Subcutaneous abdominal adipose tissue (tissue), 5 donors: ENCODE measurements at regions not wholly inside any gene's neighbourhood (a gene's known extent, or its start where the extent isn't known, plus 50 kb on each side); places are given as distances from the start of the nearest gene placed in this dataset.

ENCODE experiments used
- H3K27ac ChIP-seq: one replicate; pipeline ENCODE4 v1.7.0; 2013; ENCODE audit warnings: low read depth, mild to moderate bottlenecking, inconsistent platforms, low read length, moderate library complexity
- H3K27me3 ChIP-seq, 5 donors: one replicate each; pipeline ENCODE4 v1.7.0; 2013; ENCODE audit warnings: low read length in 5 of 5, inconsistent platforms in 1 of 5; ENCODE audit not compliant: control insufficient read depth in 5 of 5, insufficient read depth in 4 of 5
- H3K36me3 ChIP-seq, 5 donors: one replicate each; pipeline ENCODE4 v1.7.0; 2013; ENCODE audit warnings: low read length in 5 of 5; ENCODE audit not compliant: control insufficient read depth in 5 of 5, insufficient read depth in 5 of 5
- H3K4me1 ChIP-seq, 5 donors: one replicate each; pipeline ENCODE4 v1.7.0; 2013; ENCODE audit warnings: low read length in 5 of 5, mild to moderate bottlenecking in 3 of 5, moderate library complexity in 1 of 5; ENCODE audit not compliant: control insufficient read depth in 5 of 5, insufficient read depth in 5 of 5
- H3K4me3 ChIP-seq, 5 donors: one replicate each; pipeline ENCODE4 v1.7.0; 2013; ENCODE audit warnings: low read length in 5 of 5, low read depth in 1 of 5
- H3K9ac ChIP-seq, 5 donors: one replicate each; pipeline ENCODE4 v1.7.0; 2013; ENCODE audit warnings: low read length in 5 of 5, mild to moderate bottlenecking in 4 of 5, moderate library complexity in 3 of 5
- H3K9me3 ChIP-seq, 5 donors: one replicate each; pipeline ENCODE4 v1.7.0; 2013; ENCODE audit warnings: low read length in 5 of 5; ENCODE audit not compliant: control insufficient read depth in 5 of 5
- donor health status: healthy.
- donor health status: healthy.
- donor health status: healthy.
- donor health status: healthy.
- donor health status: healthy.

GRCh38 chr11:11220786-11221185, 132.3 kb downstream of the CSNK2A3 start:
- no peak overlapping the region for H3K4me3 ChIP-seq
- no peaks in the 10 kb centered on the region for H3K36me3 ChIP-seq
- H3K9ac ChIP-seq: no peak overlapping the region
- H3K27ac ChIP-seq: no peak overlapping the region
- H3K9me3 ChIP-seq: no peaks in the 10 kb centered on the region
- H3K4me1 ChIP-seq: peaks cover 0 to 6% (median 2%) of the 10 kb centered on the region in 5 donors
- H3K27me3 ChIP-seq: no peaks in the 10 kb centered on the region

- Histone ChIP-seq H3K27me3 (no peaks in the 10 kb centered on the region), H3K36me3 (no peaks in the 10 kb centered on the region), H3K4me1 (peaks cover 0 to 4% (median 0%) of the 10 kb centered on the region in 5 donors), H3K27ac (no peak overlapping the region), H3K4me3 (no peak overlapping the region), H3K9ac (no peak overlapping the region), H3K9me3 (no peaks in the 10 kb centered on the region)
Measured at GRCh38 chr11:11218629-11218986, 134.4 kb downstream of the CSNK2A3 start.

GRCh38 chr11:11217929-11218628, 135.0 kb downstream of the CSNK2A3 start:
- H3K27ac ChIP-seq: no peak overlapping the region
- H3K4me1 ChIP-seq: peaks cover 0 to 4% (median 0%) of the 10 kb centered on the region in 5 donors
- H3K36me3 ChIP-seq: no peaks in the 10 kb centered on the region
- no peaks in the 10 kb centered on the region for H3K27me3 ChIP-seq
- H3K9me3 ChIP-seq: no peaks in the 10 kb centered on the region
- H3K9ac ChIP-seq: no peak overlapping the region
- H3K4me3 ChIP-seq: no peak overlapping the region

- Histone ChIP-seq H3K9me3 (no peaks in the 10 kb centered on the region), H3K9ac (no peak overlapping the region), H3K36me3 (no peaks in the 10 kb centered on the region), H3K27ac (no peak overlapping the region), H3K27me3 (no peaks in the 10 kb centered on the region), H3K4me1 (peaks cover 0 to 4% (median 0%) of the 10 kb centered on the region in 5 donors), H3K4me3 (no peak overlapping the region)
Measured at GRCh38 chr11:11217289-11217928, 135.6 kb downstream of the CSNK2A3 start.

- H3K4me3 ChIP-seq: no peak overlapping the region
- H3K9me3 ChIP-seq: no peaks in the 10 kb centered on the region
- no peak overlapping the region for H3K27ac ChIP-seq
- H3K4me1 ChIP-seq: peaks cover 0 to 9% (median 0%) of the 10 kb centered on the region in 5 donors
- H3K9ac ChIP-seq: no peak overlapping the region
- H3K36me3 ChIP-seq: no peaks in the 10 kb centered on the region
- H3K27me3 ChIP-seq: no peaks in the 10 kb centered on the region
Measured at GRCh38 chr11:11215944-11216343, 137.1 kb downstream of the CSNK2A3 start.

- H3K9me3 ChIP-seq: no peaks in the 10 kb centered on the region
Measured at GRCh38 chr11:11215058-11215815, 137.8 kb downstream of the CSNK2A3 start.

GRCh38 chr11:11213117-11213516, 139.9 kb downstream of the CSNK2A3 start:
- Histone ChIP-seq H3K27ac (no peak overlapping the region), H3K4me1 (peaks cover 0 to 5% (median 0%) of the 10 kb centered on the region in 5 donors)

More at GRCh38 chr11:11215058-11215815, 137.8 kb downstream of the CSNK2A3 start:
- H3K9ac ChIP-seq: no peak overlapping the region
- H3K4me3 ChIP-seq: no peak overlapping the region
- H3K36me3 ChIP-seq: no peaks in the 10 kb centered on the region
- H3K27me3 ChIP-seq: no peaks in the 10 kb centered on the region
- H3K27ac ChIP-seq: no peak overlapping the region
- H3K4me1 ChIP-seq: peaks cover 0 to 9% (median 0%) of the 10 kb centered on the region in 5 donors

GRCh38 chr11:11211888-11212287, 141.2 kb downstream of the CSNK2A3 start:
- Histone ChIP-seq H3K4me3 (no peak overlapping the region), H3K9me3 (no peaks in the 10 kb centered on the region), H3K4me1 (peaks cover 0 to 5% (median 0%) of the 10 kb centered on the region in 5 donors), H3K27me3 (peaks cover 0 to 3% (median 0%) of the 10 kb centered on the region in 5 donors), H3K9ac (no peak overlapping the region), H3K36me3 (no peaks in the 10 kb centered on the region), H3K27ac (no peak overlapping the region)

More at GRCh38 chr11:11213117-11213516, 139.9 kb downstream of the CSNK2A3 start:
- Histone ChIP-seq H3K36me3 (no peaks in the 10 kb centered on the region), H3K9ac (no peak overlapping the region), H3K4me3 (no peak overlapping the region), H3K27me3 (no peaks in the 10 kb centered on the region), H3K9me3 (no peaks in the 10 kb centered on the region)

- H3K4me3 ChIP-seq: no peak overlapping the region
- peaks cover 0 to 3% (median 0%) of the 10 kb centered on the region in 5 donors for H3K27me3 ChIP-seq
- no peak overlapping the region for H3K27ac ChIP-seq
Measured at GRCh38 chr11:11211186-11211585, 141.9 kb downstream of the CSNK2A3 start.

GRCh38 chr11:11210446-11210845, 142.6 kb downstream of the CSNK2A3 start:
- H3K9me3 ChIP-seq: no peaks in the 10 kb centered on the region

More at GRCh38 chr11:11211186-11211585, 141.9 kb downstream of the CSNK2A3 start:
- peaks cover 0 to 5% (median 0%) of the 10 kb centered on the region in 5 donors for H3K4me1 ChIP-seq
- no peak overlapping the region for H3K9ac ChIP-seq
- no peaks in the 10 kb centered on the region for H3K9me3 ChIP-seq
- H3K36me3 ChIP-seq: no peaks in the 10 kb centered on the region

More at GRCh38 chr11:11210446-11210845, 142.6 kb downstream of the CSNK2A3 start:
- Histone ChIP-seq H3K9ac (no peak overlapping the region), H3K27ac (no peak overlapping the region), H3K36me3 (no peaks in the 10 kb centered on the region), H3K4me1 (peaks cover 0 to 5% (median 0%) of the 10 kb centered on the region in 5 donors), H3K4me3 (no peak overlapping the region), H3K27me3 (peaks cover 0 to 3% (median 0%) of the 10 kb centered on the region in 5 donors)
